NCI-H748 (cell line): ENCODE measurements at regions not wholly inside any gene's neighbourhood (a gene's known extent, or its start where the extent isn't known, plus 50 kb on each side); places are given as distances from the start of the nearest gene placed in this dataset.

Experiments used
- DNase-seq: peaks from one replicate; lab custom pipeline; 2025; ENCODE audit not compliant: unreplicated experiment; lab: John Stamatoyannopoulos, UW

DNA sequence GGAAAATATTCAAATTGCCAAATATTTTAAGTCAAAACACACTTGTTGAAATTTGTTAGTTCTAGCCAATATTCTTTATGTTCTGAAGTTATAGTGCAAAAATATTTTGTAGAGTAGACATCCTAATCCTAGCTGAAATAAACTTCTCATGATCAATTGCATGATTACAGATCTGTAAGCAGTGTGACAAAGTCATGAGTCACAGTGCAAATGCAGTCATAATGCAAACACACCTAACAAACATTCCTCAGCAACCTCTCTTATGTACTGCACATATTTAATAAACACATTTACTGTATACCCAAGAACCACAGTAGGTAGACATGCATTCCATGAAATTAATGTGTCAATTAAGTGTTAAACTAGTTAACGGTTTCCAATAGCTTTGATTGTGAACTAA is 1857.4 kb downstream of the NCAM2 start:
- DNase-seq, result no peak

DNA sequence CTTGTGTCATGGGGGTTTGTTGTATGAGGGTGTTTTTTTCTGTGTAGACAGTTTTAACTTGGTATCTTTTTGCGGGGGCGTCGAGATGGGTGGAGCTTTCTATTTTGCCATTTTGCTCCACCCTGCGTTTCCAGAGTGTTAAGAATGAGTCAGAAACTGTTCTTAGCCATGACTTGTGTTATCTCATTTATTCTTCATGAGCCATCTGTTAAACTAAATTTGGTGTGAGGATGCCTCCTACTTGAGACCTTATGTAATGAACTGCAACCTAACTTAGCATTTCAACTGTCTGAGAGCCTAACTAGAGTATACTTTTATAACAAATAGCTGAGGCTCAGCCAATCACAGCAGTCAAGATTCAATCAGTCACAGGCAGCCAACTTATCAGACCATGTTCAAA is 1873.5 kb downstream of the NCAM2 start:
- DNase-seq, result no peak

DNA sequence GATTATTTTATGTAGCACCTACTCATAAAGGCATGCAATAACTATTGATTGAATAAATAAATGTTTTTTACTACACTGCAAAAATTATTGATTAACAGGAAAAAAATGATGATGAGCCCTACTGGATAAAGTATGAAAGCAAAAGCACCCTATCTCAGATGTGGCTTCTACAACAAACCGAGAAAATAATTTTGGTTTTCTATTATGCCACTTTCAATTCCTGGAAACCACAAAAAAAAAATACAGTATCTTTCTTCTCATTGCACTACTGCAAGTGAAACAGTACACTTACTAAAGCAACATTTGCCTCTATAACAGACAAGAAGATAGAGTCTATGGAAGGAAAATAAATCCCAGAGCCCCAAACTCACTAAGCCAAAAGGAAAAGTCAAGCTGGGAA is 1882.4 kb downstream of the NCAM2 start:
- no peak for DNase-seq

DNA sequence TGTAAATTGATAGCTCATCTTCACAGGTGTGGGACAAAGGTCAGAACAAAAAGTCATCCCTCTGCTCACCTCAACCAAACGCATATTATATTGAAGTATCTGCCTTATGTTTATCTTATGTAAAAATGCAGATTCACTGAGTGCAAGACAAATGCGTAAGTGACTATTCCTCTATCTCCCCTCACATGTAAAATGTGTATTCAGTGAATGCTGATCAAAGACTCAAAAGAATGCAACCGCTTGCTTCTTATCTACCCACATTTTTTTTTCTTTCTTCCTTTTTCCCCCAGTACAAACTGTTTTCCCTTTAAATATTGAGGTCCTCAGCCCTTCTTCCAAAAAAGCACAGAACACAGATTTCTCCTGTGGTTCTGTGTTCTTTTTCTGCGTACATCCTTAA is 1882.9 kb downstream of the NCAM2 start:
- DNase-seq, result no peak

DNA sequence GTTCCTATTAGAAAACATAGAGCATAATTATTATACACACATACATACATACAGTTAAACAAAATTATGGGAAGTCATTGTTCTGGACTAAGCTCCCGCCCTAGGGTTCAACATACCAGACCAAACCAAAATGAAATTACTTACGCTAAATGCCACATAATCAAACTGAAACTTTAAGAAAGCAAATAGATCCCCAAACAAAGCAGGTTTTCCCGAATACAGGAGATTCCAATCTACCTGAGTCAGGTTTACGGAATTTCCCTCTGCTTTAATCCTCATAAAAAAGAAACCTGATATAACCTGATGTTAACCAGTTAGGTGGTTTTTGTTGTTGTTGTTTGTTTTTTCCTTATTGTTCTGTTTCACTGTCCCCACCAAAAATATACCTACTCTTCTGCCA is 1886.9 kb downstream of the NCAM2 start:
- no peak for DNase-seq

DNA sequence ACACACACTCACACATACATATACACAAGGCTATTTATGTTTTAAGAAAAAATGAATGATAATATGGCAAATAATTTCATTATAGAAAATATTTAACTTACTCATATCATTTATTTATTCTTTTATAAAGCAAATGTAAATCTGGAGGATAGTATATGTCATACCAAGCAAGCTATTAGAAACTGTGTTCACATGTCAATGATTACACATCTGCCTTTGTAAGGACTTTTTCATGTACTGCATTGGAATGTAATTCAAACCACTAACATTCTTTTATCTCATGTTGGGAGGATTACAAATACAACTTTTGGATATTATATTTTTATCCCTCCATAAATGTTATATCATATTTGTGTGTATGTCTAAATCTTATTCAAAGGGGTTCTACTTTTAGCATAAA is 1887.4 kb downstream of the NCAM2 start:
- no peak for DNase-seq

DNA sequence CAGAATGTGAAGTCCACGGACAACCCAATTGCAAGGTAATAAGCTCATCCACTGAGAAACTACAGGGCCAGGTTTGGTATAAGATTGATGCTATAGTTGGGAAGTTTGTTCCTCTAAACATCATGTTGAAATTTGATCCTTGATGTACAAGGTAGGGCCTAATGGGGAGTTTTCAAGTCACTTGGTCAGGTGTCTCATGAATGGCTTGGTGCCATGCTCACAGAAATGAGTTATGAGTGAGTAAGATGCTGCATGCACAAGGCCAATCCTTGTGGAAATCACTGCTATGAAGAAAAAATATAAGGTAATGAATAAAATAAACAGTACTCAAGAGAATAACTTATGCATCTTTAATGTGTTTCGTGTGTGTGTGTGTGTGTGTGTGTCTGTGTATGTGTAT is 1891.2 kb downstream of the NCAM2 start:
- DNase-seq, result no peak

DNA sequence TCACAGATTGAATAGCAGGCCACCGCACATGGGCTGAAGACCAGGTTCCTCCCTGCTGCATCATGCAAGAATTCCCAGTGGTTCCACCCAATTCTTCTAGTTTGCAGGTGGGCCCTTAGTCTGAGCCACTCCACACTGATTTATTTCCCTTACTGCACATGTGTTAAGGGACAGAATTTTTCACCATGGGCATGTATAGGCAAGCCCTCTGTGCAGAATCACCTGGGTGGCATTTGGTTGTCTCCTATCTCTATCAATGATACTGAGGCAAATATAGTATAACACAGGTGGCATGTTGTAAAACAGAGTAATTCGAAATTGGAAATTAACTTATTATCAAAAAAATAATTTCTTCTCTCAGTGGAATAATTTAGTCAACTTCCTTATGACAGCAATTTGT is 1892.4 kb downstream of the NCAM2 start:
- DNase-seq, result no peak

DNA sequence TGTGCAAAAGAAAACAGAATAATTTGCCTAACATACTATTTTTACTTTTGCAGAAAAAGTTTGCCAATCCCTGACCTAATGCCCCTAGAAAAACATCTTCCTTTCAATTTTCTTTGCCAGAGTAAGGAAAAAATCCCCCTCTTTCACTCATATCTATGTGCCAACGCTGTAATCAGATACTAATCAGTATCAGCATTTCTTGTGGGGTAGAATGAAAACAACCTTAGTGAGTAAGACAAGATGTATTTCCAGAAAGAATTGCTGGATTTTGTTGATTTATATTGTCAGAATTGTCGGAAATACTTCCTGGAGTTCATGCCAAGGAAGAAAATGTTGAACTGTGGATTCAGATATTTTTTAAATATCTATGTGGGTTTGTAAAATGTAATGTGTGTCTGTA is 1893.8 kb downstream of the NCAM2 start:
- DNase-seq, result no peak

DNA sequence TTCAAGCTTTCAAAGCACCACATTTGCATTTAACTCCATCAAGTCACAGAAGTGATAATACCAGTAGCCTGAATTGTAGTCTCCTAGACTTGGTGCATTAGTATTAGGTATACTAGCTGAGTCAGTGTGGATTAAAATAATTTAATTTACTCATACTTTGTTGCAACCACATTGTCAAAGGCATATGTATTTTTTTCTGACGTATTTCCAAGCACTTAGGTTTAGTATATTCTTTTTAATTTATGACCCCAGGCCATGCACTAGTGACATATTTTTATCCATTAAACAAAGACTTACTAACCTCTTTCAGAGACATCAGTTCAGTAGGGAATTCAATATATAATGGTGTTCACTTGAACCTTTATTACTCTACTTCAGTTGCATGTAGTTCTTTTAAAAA is 1894.5 kb downstream of the NCAM2 start:
- no peak for DNase-seq

DNA sequence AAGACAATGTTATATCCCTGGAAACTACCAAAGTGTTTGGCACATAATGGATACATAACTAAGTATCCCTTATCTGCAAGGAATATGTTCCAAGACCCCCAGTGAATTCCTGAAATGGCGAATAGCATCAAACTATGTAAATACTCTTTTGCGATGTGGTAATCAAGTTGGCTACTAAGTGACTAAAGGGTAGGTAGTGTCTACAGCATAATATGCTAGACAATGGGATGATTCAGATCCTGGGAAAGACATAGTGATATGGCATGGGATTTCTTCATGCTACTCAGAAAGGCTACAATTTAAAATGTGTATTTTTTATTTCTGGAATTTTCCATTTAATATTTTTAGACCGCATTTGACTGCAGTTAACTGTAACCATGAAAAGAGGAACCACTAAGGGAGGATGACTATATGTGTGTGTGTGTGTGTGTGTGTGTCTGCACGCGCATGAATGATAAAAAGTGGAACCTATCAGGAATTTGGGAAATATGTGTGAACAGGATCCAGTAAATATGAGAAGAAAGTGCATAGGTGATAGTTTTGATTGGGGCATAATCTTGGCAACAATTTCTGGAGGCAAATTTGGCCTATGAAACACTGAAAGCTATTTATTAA is 1899.9 kb downstream of the NCAM2 start:
- DNase-seq, result no peak

DNA sequence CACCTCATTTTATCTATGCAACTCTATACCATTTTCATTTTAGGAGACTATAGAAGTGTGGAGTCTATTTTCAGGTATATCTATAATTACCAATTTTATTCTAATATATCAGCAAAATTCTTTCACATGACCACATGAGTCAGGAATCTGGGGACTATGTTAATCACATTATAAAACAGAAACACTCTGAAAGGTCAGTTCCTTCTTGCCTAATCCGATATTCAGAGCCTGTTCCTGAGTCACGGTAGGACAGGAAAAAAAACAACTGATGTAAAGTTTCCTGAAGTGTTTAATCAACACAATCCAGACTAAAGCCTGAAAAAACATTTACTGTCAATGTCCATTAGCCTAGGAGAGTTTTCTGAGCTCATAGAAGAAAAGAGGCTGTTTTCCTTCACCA is 1902.3 kb downstream of the NCAM2 start:
- DNase-seq, result no peak

DNA sequence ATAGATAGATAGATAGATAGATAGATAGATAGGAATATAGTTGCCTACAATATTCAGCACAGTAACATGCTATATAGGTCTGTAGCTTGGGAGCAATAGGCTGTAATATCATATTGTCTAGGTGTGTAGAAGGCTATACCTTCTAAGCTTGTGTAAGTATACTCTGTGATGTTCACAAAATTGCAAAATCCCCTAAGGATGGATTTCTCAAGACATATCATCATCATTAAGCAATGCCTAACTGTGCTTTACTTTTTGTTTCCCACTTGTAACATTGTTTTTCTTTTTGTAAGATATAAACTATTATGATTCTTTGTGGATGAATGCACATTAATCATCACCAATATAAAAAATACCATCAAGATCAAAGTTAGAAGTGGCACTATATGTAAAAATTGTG is 1905.6 kb downstream of the NCAM2 start:
- DNase-seq, result no peak

DNA sequence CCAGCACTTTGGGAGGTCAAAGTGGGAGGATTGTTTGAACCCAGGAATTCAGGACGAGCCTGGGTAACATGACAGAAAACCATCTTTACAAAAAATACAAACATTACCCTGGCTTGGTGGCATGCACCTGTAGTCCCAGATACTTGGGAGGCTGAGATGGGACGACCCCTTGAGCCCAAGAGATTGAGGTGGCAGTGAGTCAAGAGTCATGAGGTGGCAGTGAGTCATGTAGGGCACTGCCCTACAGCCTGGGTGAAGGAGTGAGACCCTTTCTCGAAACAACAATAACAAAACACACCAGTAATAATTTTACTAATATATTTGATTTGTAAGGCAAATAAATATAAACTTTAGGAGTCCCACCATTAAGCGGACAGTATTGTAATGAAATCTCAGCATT is 1906.2 kb downstream of the NCAM2 start:
- peak; percentile 32 for DNase-seq

DNA sequence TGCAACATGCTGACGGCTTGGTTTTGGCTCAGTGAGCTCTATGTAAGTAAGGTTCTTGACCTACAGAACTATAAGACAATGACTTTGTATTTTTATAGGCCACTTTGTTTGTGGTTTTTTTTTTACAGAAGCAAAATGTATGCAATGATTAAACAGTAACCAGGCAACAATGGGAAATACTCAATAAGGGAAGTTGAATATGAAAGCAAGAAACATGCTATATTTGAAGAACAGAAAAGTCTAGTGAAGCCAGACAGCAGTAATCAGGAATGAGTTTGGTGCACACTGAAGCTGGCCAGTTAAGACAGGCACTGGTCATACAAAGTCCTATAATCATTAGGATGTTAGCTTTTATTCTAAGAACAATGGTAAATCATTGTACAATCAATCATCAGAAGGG is 1926.8 kb downstream of the NCAM2 start:
- no peak for DNase-seq

DNA sequence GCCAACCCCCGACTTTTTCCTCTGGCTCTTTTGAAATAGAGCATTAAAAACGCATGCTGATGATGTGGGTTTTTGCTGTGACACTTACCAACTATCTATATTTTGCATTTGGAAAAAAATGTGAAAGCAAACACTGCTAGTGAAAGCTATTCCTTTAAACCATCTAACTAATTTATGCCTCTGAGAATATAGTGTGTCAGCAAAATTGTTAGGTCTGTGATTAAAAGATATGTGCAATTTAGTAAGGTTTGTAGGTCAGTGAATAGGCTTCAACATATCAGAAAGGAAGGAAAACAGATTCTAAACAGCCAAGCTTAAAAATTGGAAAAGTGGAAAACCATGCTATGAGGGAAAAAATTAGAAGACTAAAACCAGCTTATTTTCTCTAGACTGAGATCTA is 1929.3 kb downstream of the NCAM2 start:
- DNase-seq, result no peak

DNA sequence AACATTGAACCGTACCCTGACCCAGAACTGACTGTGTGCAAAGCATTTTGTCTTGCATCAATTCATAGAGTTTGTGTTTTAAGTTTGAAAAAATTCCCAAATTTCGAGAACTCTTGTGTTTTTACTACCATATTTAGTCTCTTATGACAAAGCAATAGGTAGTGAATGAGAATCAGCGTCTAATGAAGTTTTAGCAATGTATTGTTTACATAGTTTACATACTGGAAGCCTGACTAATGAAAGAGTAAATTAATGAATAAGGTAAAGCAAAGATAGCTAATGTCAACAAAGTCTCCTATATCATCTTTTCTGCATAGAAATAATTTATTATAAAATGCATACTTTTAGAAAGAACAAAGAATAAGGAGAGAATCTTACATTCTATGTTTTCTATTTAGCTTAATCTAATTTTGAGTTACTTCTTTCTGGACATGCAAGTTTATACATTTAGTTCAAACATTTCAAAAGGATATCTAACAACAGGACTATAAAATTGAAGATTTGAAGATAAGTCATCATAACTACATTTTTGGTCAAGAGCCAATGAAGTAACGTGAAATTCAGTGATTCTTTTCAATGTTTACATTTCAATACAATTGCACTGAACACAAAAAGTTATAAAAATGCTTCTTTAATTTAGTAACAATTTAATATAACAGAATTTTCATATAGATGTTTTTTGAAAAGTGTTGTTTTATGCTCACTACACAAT is 1943.7 kb downstream of the NCAM2 start:
- no peak for DNase-seq

DNA sequence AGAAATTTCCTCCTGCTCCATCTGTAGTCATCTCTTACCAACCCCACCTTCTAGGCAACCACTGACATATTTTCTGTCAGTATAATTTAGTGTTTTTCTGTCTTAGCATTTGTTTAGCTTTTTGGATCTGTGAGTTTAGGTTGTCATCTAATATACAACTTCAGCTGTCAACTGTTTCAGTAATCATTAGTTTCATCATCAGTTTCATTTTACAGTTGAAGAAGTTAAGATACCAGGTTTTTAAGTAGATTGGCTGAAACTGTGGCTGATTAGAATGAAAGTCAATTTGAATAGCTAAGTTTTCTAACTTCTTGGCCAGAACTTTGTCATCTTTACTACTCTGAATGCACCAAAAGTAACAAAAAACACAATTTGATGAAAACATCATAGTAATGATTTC is 1957.3 kb downstream of the NCAM2 start:
- DNase-seq, result no peak

DNA sequence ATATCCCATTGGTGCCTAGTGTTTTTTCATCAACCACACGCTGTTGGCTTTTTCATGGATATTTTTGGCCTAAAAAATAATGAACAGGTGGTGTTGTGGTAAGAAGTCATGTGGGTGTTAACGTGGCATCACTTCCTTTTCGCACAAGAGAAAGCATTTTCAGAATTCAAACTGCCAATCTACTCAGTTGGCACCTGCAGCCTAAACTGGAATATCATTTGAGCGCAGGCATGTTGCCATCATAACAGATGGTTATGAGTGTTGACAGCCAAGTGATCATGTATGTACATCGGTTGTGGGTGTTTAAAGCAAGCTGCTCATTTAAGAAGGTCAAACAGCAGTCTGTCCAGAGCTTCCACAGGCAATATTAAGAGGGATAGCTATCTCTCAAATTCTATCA is 1963.0 kb downstream of the NCAM2 start:
- no peak for DNase-seq

DNA sequence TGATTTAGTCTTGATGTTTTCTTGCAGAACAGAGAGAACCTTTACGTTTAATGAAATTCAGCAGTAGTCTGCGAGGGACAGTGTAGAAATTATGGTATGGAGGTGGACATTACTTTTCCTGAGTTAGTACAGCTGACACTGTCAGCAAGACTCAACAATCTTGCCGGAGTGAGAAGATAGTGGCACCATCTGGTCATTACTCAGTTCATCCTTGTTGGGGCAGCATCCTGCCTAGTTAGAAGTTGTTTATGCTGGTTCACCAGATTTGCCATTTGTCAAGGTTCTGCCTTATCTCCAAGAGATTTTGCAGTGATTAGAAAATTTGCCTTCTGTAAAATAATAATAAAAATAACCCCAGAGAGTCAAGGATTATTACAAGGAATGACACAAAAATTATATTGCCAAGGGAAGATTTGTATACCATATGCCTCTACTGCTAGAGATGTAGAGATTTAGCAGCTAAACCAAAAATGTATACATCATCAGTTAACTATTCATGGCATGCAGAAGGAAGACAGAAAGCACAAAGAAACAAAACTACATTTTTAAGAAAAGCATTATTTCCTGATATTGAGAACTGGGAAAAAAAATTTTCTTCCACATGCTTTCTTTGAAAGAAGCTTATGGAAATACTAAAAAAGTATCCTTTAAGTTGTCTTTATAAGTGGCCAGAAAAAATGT is 1967.4 kb downstream of the NCAM2 start:
- DNase-seq, result no peak

DNA sequence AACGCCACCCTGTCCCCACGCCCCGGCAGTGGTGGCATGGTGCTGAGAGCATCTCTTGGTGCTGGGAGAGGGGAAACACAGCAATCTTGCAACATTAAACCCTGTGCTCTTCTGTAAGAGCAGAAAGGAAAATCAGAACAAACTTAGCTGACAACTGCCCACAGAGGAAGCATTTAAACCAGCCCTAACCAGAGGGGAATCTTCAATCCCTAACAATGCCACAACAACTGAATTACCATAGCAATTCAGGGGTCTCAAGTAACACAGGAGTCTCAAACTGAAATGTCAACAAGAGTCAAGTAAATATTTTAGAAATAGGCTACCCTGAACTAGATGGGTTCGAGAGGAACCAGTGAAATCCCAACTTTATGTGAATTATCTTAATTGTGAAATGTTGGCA is 1983.6 kb downstream of the NCAM2 start:
- DNase-seq, result no peak

DNA sequence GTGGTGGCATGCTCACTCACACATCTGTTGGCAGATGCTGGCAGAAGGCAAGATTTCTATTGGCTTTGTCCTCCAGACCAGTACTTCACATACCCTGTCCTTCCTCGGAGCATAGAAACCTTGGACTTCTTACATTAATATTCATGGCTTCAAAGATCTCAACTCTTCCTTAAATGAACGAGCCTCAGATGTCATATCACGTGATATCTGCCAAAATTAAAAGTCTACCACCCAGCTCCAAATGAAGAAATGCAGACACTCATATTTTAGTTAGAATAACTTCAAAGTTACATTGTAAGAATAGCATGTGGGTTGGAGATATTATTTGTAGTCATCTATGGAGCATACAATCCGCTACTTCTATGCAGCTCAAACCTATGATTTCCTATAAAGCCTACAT is 1994.9 kb downstream of the NCAM2 start:
- DNase-seq, result no peak
